ENCODE measurements at regions not wholly inside any gene's neighbourhood (a gene's known extent, or its start where the extent isn't known, plus 50 kb on each side); places are given as distances from the start of the nearest gene placed in this dataset.

- TF ChIP-seq, protein P1, sequence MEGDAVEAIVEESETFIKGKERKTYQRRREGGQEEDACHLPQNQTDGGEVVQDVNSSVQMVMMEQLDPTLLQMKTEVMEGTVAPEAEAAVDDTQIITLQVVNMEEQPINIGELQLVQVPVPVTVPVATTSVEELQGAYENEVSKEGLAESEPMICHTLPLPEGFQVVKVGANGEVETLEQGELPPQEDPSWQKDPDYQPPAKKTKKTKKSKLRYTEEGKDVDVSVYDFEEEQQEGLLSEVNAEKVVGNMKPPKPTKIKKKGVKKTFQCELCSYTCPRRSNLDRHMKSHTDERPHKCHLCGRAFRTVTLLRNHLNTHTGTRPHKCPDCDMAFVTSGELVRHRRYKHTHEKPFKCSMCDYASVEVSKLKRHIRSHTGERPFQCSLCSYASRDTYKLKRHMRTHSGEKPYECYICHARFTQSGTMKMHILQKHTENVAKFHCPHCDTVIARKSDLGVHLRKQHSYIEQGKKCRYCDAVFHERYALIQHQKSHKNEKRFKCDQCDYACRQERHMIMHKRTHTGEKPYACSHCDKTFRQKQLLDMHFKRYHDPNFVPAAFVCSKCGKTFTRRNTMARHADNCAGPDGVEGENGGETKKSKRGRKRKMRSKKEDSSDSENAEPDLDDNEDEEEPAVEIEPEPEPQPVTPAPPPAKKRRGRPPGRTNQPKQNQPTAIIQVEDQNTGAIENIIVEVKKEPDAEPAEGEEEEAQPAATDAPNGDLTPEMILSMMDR (optimal IDR thresholded peaks at IDR 0.05 in 1 of 3, IDR thresholded peaks at IDR 0.05 in 1 of 3, conservative IDR thresholded peaks at IDR 0.05 in 1 of 3; ENCODE audit: extremely low read depth in 1 of 3, insufficient read depth in 2 of 3, low read length in 3 of 3), result no peak
- no peak for TF ChIP-seq EZH2 (IDR thresholded peaks at IDR 0.05; ENCODE audit: low read length)
Observed at GRCh38 chr20:12699374-12700228, 309.2 kb upstream of the SPTLC3 start.
